Activated T-helper 1 cell treated with anti-CD3 and anti-CD28 coated beads, Interleukin-12 subunit alpha, Interleukin-12 subunit beta, Interleukin-2, Interleukin-4 antibody, amounts not matched to agents 30 ng/mL and 10 ng/mL and 1 ng/mL, durations not matched to agents 14 hours and 24 hours and 36 hours (primary cell): ENCODE measurements at regions not wholly inside any gene's neighbourhood (a gene's known extent, or its start where the extent isn't known, plus 50 kb on each side); places are given as distances from the start of the nearest gene placed in this dataset.

Source experiments
- DNase-seq: peaks from one replicate; pipeline ENCODE4 v3.0.0; 2021; ENCODE audit warnings: low spot score
- H3K27ac Mint-ChIP-seq: one replicate; pipeline ENCODE4 v1.8.0; 2021; ENCODE audit warnings: mild to moderate bottlenecking, mixed read lengths
- H3K27me3 Mint-ChIP-seq: one replicate; pipeline ENCODE4 v1.8.0; 2022; ENCODE audit warnings: mild to moderate bottlenecking, moderate library complexity, mixed read lengths; ENCODE audit not compliant: insufficient read depth
- H3K36me3 Mint-ChIP-seq: one replicate; pipeline ENCODE4 v1.8.0; 2021; ENCODE audit warnings: low read depth, mixed read lengths
- H3K4me1 Mint-ChIP-seq: one replicate; pipeline ENCODE4 v1.8.0; 2021; ENCODE audit warnings: low read depth, mixed read lengths
- H3K4me3 Mint-ChIP-seq: one replicate; pipeline ENCODE4 v1.8.0; 2021; ENCODE audit warnings: mild to moderate bottlenecking, moderate library complexity, mixed read lengths
- H3K9me3 Mint-ChIP-seq: one replicate; pipeline ENCODE4 v1.8.0; 2021; ENCODE audit warnings: mixed read lengths
- intact Hi-C: fragments of 100-400 bp; cut with micrococcal nuclease; formaldehyde crosslinking; loops from one replicate; pipeline ENCODE4 v1.15.1; 2024

DNA sequence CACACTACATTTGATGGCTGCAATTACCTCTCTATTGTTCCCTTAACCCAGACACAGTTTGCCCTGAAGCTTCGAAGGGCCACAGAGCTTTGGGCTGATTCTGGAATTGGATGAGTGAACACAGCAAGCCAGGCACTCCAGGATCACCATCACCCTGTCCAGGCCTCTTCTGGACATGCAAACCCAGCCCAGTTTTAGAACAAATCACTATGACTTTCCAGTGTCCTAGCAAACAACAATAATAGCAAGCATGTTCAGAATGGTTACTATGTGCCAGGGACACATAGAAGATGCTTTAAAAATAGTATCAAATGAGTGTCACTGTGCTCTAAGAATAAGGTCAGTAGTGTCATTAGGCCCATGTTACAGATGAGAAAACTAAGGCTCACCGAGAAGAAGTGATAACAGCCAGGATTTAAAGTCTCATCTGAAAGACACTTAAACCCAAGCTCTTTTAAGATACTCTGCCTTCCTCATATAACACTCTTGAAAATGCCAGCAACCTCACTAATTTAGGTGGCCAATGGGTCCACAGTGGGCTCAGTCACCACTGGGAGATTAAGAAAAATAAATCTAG, 191.7 kb upstream of the STK17B start:
- no peak overlapping the region for H3K27ac Mint-ChIP-seq
- H3K9me3 Mint-ChIP-seq = peaks cover 6% of the 10 kb centered on the region
- H3K27me3 Mint-ChIP-seq = no peaks in the 10 kb centered on the region
- no peak for DNase-seq
- H3K36me3 Mint-ChIP-seq = no peaks in the 10 kb centered on the region
- intact Hi-C loops = loop anchor here (10.0 kb wide), 1 partner anchor 1362 kb away; no protein-coding TSS in a partner anchor
- H3K4me3 Mint-ChIP-seq = no peak overlapping the region
- H3K4me1 Mint-ChIP-seq = no peaks in the 10 kb centered on the region

DNA sequence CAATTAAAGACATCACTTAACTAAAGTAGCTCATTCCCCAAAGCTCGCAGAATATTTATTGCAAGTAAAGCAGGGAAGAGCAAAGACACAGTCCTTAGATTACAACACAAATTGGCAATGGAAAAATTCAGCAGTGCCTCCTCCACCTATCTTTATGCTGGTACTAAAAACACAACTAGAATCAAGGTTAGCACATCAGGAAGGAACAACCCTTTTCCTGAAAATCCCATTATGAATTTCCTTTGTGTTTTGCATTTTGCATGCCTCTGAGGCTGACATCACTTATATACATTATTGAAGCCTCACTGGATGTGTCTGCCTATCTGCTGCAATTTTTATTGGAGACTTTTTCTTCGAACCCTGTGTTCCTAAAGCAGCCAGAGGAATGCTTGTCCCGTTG, 193.8 kb upstream of the STK17B start:
- H3K9me3 Mint-ChIP-seq = peaks cover 12% of the 10 kb centered on the region
- no peaks in the 10 kb centered on the region for H3K27me3 Mint-ChIP-seq
- H3K4me1 Mint-ChIP-seq = no peaks in the 10 kb centered on the region
- no peak overlapping the region for H3K4me3 Mint-ChIP-seq
- no peak overlapping the region for H3K27ac Mint-ChIP-seq
- DNase-seq = no peak
- no peaks in the 10 kb centered on the region for H3K36me3 Mint-ChIP-seq
- intact Hi-C loops = loop anchor here (10.0 kb wide), 1 partner anchor 1360 kb away; no protein-coding TSS in a partner anchor

DNA sequence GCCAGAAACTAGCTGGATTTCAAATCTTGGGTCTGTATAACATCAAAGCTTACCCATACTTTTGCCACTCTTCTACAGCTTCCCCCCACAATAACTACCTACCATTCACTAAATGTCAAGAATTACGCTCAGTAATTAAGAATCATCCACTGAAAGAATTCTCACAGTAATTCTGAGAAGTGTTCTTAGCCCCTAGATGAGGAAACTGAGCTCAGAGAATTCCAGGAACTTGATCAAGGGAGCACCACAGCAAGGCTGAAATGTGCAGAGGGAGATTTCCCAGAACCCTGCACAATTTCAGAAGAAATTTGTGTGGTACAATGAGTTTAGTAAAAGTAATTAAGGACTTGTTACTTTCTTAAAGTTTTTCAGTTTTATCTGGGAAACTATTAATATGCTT, 194.5 kb upstream of the STK17B start:
- H3K36me3 Mint-ChIP-seq = no peaks in the 10 kb centered on the region
- H3K4me1 Mint-ChIP-seq = no peaks in the 10 kb centered on the region
- peaks cover 12% of the 10 kb centered on the region for H3K9me3 Mint-ChIP-seq
- H3K4me3 Mint-ChIP-seq = no peak overlapping the region
- no peak overlapping the region for H3K27ac Mint-ChIP-seq
- intact Hi-C loops = loop anchor here (10.0 kb wide), 1 partner anchor 1359 kb away; no protein-coding TSS in a partner anchor
- no peak for DNase-seq
- peaks cover 2% of the 10 kb centered on the region for H3K27me3 Mint-ChIP-seq

DNA sequence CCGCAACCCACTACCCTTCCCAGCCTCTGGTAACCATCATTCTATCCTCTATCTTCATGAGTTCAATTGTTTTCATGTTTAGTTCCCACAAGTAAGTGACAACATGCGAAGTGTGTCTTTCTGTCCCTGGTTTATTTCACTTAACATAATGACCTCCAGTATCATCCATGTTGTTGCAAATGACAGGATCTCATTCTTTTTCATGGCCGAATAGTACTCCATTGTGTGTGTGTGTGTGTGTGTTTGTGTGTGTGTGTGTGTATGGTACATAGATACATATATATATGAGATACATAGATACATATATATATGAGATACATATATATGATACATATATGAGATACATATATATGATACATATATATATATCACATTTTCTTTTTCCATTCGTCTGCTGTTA, 196.3 kb upstream of the STK17B start:
- Mint-ChIP-seq H3K27me3 (peaks cover 4% of the 10 kb centered on the region), H3K9me3 (peaks cover 12% of the 10 kb centered on the region), H3K27ac (no peak overlapping the region), H3K36me3 (no peaks in the 10 kb centered on the region), H3K4me3 (no peak overlapping the region), H3K4me1 (no peaks in the 10 kb centered on the region)
- no peak for DNase-seq
- intact Hi-C loops = loop anchor here (10.0 kb wide), 1 partner anchor 1357 kb away; no protein-coding TSS in a partner anchor

DNA sequence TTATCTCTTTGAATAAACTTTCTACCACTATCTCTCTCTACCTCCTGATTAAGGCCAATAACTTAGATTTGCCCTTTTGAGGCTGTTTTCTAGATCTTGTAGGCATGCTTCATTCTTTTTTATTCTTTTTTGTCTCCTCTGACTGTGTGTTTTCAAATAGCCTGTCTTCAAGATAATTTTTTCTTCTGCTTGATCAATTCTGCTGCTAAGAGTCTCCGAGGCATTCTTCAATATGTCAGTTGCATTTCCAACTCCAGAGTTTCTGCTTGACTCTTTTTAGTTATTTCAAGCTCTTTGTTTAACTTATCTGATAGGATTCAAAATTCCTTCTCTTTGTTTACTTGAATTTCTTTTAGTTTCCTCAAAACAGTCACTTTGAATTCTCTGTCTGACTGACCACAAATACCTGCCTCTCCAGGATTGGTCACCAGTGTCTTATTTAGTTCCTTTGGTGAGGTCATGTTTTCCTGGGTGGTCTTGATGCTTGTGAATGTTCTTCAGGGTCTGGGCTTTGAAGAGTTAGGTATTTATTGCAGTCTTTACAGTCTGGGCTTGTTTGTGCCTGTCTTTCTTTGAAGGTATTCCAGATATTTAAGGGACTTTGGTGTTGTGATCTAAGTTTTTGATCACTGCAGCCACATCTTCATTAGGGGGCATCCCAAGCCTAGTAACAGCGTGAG, 197.3 kb upstream of the STK17B start:
- H3K4me3 Mint-ChIP-seq = no peak overlapping the region
- intact Hi-C loops = loop anchor here (10.0 kb wide), 1 partner anchor 1356 kb away; no protein-coding TSS in a partner anchor
- H3K27me3 Mint-ChIP-seq = peaks cover 4% of the 10 kb centered on the region
- H3K4me1 Mint-ChIP-seq = no peaks in the 10 kb centered on the region
- no peak for DNase-seq
- H3K9me3 Mint-ChIP-seq = peaks cover 12% of the 10 kb centered on the region
- no peaks in the 10 kb centered on the region for H3K36me3 Mint-ChIP-seq
- H3K27ac Mint-ChIP-seq = no peak overlapping the region

DNA sequence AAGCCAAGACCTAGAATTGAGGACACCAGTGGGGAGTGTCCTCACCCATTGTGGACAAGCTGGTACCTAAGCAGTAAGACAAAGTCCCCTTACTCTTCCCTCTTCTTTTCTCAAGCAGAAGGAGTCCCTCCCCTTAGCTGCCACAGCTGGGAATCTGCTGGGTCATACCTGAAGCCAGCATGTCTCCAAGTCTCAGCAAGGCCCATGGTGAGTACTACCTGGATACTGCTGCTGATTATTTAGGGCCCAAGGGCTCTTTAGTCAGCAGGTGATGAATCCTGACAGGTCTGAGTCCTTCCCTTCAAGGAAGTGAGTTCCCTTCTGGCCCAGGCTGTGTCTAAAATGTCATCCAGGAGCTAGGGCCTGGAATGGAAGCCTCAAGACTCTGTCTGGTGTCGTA, 198.6 kb upstream of the STK17B start:
- Mint-ChIP-seq H3K27ac (no peak overlapping the region), H3K4me1 (no peaks in the 10 kb centered on the region), H3K36me3 (no peaks in the 10 kb centered on the region), H3K4me3 (no peak overlapping the region), H3K27me3 (peaks cover 4% of the 10 kb centered on the region), H3K9me3 (peaks cover 12% of the 10 kb centered on the region)
- intact Hi-C loops = loop anchor here (10.0 kb wide), 1 partner anchor 1355 kb away; no protein-coding TSS in a partner anchor
- no peak for DNase-seq

DNA sequence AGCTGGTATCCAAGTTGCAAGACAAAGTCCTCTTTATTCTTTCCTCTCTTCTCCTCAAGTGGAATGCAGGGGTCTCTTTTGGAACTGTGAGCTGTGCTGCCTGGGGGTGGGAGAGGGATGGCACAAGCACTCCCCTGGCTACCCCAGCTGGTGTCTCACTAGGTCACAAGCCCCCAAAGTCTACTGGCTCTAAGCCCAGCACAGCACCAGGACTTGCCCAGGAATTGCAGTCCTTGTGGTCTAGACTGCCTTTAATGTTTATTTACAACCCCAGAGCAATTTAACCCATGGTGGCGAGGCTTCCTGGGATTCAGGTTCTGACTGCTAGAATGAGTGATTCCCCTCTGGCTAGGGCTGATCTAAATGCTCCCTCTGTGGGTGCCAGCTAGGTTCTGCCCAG, 199.0 kb upstream of the STK17B start:
- intact Hi-C loops = no loop called here
- Mint-ChIP-seq H3K27ac (no peak overlapping the region), H3K27me3 (peaks cover 4% of the 10 kb centered on the region)

DNA sequence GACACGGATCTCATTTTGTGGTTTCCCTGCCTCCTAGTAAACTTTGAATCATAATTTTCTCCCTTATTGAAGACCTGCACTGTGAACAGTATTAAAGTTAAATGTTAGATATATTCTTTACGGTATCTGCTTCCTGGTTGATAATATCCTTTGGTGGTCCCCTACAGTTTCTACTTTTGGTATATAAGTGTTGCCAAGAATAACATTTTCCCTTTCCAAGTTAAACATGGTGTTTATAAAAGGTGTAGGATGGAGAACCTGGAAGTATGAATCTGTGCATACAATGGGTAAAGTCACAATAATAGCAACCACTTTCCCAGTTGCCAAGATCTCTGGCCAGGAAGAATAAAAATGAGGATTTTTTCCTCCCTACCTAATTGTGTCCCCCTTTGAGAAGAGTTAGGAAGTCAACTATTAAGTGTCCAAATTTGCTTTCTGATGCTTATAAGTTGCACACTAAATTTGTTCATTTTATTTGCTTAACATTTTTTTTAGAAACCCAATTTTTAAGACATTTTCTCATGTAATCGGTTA, 201.0 kb upstream of the STK17B start:
- no peak overlapping the region for H3K27ac Mint-ChIP-seq
- H3K4me1 Mint-ChIP-seq = no peaks in the 10 kb centered on the region
- intact Hi-C loops = no loop called here
- no peak for DNase-seq
- H3K36me3 Mint-ChIP-seq = no peaks in the 10 kb centered on the region
- H3K4me3 Mint-ChIP-seq = no peak overlapping the region
- H3K9me3 Mint-ChIP-seq = peaks cover 12% of the 10 kb centered on the region
- peaks cover 4% of the 10 kb centered on the region for H3K27me3 Mint-ChIP-seq

More for the DNA sequence above, 199.0 kb upstream of the STK17B start:
- Mint-ChIP-seq H3K9me3 (peaks cover 12% of the 10 kb centered on the region), H3K4me3 (no peak overlapping the region), H3K36me3 (no peaks in the 10 kb centered on the region), H3K4me1 (no peaks in the 10 kb centered on the region)
- DNase-seq = no peak

DNA sequence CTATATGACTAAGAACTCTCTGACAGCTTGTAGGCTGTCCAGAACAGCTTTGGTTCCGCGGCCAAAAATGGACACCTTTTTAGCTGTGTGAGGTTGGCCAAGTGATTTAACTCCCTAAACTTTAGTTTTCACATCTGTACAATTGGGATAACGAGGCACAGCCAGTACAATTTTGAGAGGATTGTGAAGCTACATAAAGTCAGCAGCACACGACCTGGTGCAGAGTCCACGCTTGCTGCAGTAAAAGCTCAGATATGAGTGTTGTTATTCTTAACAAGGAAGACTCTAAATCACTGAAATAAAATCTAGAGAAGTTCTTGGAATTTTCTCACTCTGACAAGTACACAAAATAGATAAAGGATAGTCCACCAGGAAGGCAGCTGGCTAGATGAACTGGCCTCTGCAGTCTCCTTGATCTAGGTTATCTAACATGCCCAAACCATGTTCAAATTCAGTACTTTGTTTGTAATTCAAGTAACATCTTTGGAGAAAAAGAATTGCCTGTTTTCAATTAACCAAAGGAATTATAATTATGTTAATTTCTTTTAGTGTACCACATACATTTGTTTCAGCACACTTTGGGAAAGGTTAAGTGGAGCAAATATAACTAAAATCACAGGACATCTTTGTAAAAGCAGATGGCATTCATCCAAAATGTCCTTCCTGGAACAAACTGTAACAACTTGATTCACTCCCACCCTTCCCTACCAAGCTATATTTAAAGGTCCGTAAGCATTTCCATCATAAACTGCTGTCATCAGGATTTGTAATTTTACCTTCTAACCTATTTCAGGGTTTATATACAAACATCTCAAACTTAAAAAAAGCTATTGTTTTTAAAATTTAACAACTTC, 201.7 kb upstream of the STK17B start:
- no peak overlapping the region for H3K27ac Mint-ChIP-seq
- intact Hi-C loops = no loop called here
- H3K4me3 Mint-ChIP-seq = no peak overlapping the region
- peaks cover 7% of the 10 kb centered on the region for H3K9me3 Mint-ChIP-seq
- H3K36me3 Mint-ChIP-seq = no peaks in the 10 kb centered on the region
- no peak for DNase-seq
- peaks cover 4% of the 10 kb centered on the region for H3K27me3 Mint-ChIP-seq
- no peaks in the 10 kb centered on the region for H3K4me1 Mint-ChIP-seq

DNA sequence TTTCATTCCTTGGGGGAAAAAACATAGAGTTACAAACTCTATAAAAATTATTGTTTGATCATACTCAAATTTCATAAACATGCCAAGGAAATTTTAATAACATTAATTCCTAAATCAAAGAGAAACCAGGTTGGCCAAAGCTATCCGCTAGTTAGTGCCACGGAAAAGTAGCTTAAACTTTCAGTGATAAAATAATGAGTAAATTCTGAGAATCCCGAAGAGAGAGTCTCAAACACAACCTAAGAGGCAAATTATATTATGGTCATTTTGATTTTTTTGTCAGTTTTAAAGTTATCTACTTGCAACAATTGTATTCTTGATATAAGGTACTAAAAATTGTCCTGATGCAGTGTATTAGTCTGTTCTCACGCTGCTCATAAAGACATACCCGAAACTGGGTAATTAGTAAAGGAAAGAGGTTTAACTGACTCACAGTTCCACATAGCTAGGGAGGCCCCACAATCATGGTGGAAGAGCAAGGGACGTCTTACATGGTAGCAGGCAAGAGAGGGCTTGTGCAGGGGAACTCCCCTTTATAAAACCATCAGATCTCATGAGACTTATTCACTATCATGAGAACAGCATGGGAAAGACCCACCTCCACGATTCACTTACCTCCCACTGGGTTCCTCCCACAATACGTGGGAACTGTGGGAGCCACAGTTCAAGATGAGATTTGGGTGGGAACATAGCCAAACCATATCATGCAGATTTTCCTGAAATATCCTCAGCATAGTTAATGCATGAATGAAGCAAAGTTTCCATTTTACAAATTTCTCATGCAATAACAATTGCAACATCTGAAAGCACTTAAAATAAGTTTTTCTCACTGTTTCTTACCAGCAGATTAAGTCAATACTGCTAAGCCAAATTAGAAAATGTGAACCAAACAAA, 205.9 kb upstream of the STK17B start:
- Mint-ChIP-seq H3K27me3 (peaks cover 5% of the 10 kb centered on the region), H3K4me3 (no peak overlapping the region), H3K9me3 (no peaks in the 10 kb centered on the region), H3K27ac (no peak overlapping the region), H3K36me3 (no peaks in the 10 kb centered on the region), H3K4me1 (no peaks in the 10 kb centered on the region)
- no peak for DNase-seq
- intact Hi-C loops = no loop called here

DNA sequence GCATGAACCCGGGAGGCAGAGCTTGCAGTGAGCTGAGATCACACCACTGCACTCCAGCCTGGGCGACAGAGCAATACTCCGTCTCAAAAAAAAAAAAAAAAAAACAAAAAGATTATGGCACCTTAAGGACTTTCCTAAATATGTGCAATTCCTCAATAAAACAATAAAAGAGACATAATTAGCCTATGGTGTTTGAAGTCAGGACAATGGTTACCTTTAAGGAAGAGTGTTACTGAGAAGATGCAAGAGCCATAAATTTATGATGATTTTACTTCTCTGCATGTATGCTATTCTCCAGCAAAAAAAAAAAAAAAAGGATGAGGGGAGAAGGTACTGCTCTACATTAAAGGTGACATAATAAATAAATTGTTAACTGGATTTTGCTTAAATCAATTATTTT, 208.2 kb upstream of the STK17B start:
- Mint-ChIP-seq H3K36me3 (no peaks in the 10 kb centered on the region), H3K9me3 (no peaks in the 10 kb centered on the region), H3K4me1 (no peaks in the 10 kb centered on the region), H3K4me3 (no peak overlapping the region), H3K27ac (no peak overlapping the region), H3K27me3 (peaks cover 5% of the 10 kb centered on the region)
- no peak for DNase-seq
- intact Hi-C loops = no loop called here

DNA sequence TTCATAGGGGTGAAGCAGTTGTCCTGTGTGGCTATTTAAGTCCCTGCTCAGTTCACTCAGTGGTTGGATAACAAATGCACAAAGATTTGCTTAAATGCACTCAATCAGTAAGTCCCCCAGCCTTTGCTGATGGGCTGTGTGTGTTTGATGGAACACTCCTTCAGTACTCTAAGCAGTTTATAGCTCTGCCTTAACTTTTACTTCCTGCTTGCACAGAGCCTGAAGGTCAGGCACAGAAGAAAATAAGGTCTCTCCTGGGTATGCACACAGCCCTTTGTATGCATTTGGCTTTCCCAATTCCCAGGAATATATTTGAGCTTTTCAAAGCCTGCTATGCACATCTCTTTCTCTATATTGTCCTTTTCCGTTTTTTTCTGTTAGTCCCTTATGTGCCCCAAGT, 208.7 kb upstream of the STK17B start:
- no peak for DNase-seq
- intact Hi-C loops = no loop called here
- Mint-ChIP-seq H3K4me1 (no peaks in the 10 kb centered on the region), H3K27ac (no peak overlapping the region), H3K36me3 (no peaks in the 10 kb centered on the region), H3K9me3 (no peaks in the 10 kb centered on the region), H3K4me3 (no peak overlapping the region), H3K27me3 (peaks cover 5% of the 10 kb centered on the region)
